HUES64 (cell line): ENCODE measurements at regions not wholly inside any gene's neighbourhood (a gene's known extent, or its start where the extent isn't known, plus 50 kb on each side); places are given as distances from the start of the nearest gene placed in this dataset.

ENCODE experiments used
- H3K27ac ChIP-seq: 2 replicates; pipeline ENCODE4 v1.7.0; 2013; ENCODE audit warnings: low read depth, low read length, inconsistent platforms
- H3K27me3 ChIP-seq: 2 replicates; pipeline ENCODE4 v1.6.1; 2013; ENCODE audit warnings: mild to moderate bottlenecking, low read length; ENCODE audit not compliant: insufficient read depth
- H3K36me3 ChIP-seq: 2 replicates; pipeline ENCODE4 v1.6.1; 2013; ENCODE audit warnings: mild to moderate bottlenecking, low read length; ENCODE audit not compliant: insufficient read depth
- H3K4me1 ChIP-seq: 2 replicates; pipeline ENCODE4 v1.6.1; 2013; ENCODE audit warnings: mild to moderate bottlenecking, low read length, moderate library complexity; ENCODE audit not compliant: insufficient read depth
- H3K4me3 ChIP-seq: 2 replicates; pipeline ENCODE4 v1.5.1; 2013; ENCODE audit warnings: mild to moderate bottlenecking, low read length, moderate library complexity
- H3K9ac ChIP-seq: 2 replicates; pipeline ENCODE4 v1.6.1; 2013; ENCODE audit warnings: mild to moderate bottlenecking, low read depth, low read length
- H3K9me3 ChIP-seq: 2 replicates; pipeline ENCODE4 v1.6.1; 2013; ENCODE audit warnings: low read depth, low read length; ENCODE audit not compliant: insufficient read depth
- WGBS: fragments of 150-250, 120-280 bp; methylation state at CpG from one replicate; pipeline ENCODE4 v1.1.7; 2013; ENCODE audit warnings: missing lambda C conversion rate; 5-methylcytosine and 5-hydroxymethylcytosine counted together

- Histone ChIP-seq H3K9ac (no peak overlapping the region), H3K9me3 (no peaks in the 10 kb centered on the region), H3K4me3 (no peak overlapping the region), H3K4me1 (no peaks in the 10 kb centered on the region), H3K36me3 (no peaks in the 10 kb centered on the region), H3K27me3 (no peaks in the 10 kb centered on the region), H3K27ac (no peak overlapping the region)
- WGBS, result 94% methylated on average over 3 of the region's 3 CpGs
Observed at GRCh38 chrX:95885074-95885473, 799.6 kb upstream of the DIAPH2 start.

DNA sequence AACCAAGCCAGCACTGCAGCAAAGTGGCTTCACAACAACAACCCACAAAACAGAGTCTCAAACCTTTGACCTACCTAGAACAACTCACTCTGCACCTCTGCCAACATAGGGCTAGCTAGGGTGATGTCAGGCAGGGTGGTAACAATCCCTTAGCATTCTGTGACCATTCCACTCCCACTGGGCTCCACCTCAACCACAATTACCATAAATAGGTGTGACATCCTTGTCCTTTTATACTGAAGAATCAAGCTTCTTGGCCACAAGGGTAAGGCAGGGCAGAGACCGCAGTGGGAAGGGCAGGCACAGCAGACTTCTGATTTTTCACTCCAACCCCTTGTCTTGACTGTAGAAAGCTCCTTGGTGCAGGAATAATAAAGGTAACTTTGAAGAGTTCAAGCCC is 795.4 kb upstream of the DIAPH2 start:
- Histone ChIP-seq H3K27me3 (no peaks in the 10 kb centered on the region), H3K9me3 (no peaks in the 10 kb centered on the region), H3K4me1 (no peaks in the 10 kb centered on the region), H3K9ac (no peak overlapping the region), H3K27ac (no peak overlapping the region), H3K36me3 (no peaks in the 10 kb centered on the region), H3K4me3 (no peak overlapping the region)
- WGBS, result 100% methylated on average over 1 of the region's 1 CpG

GRCh38 chrX:95893636-95894035 is 791.0 kb upstream of the DIAPH2 start:
- WGBS, result 100% methylated on average over 2 of the region's 2 CpGs
- H3K9me3 ChIP-seq, result no peaks in the 10 kb centered on the region
- H3K4me3 ChIP-seq, result no peak overlapping the region
- no peak overlapping the region for H3K9ac ChIP-seq
- no peaks in the 10 kb centered on the region for H3K4me1 ChIP-seq
- H3K27me3 ChIP-seq, result no peaks in the 10 kb centered on the region
- no peaks in the 10 kb centered on the region for H3K36me3 ChIP-seq
- H3K27ac ChIP-seq, result no peak overlapping the region

DNA sequence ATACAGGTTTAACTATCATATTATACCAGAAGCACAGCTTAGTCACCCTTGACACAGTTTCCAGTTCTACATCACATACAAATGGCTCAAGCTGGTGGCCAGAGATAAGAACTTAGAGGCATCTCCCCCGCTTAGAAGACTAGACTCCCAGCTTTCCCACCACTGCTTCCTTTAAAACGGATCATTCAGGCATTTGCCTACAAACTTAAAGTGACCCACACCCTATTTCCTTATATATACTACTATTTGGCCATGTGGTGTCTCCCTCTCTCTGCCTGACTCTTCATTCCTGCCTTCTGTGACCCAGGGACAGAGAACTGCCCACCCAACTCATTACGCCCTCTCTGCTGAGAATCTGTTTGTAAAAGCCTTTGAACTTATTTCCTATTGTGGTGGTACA is 781.2 kb upstream of the DIAPH2 start:
- Histone ChIP-seq H3K9me3 (no peaks in the 10 kb centered on the region), H3K27me3 (no peaks in the 10 kb centered on the region), H3K9ac (no peak overlapping the region), H3K4me1 (no peaks in the 10 kb centered on the region), H3K4me3 (no peak overlapping the region), H3K36me3 (no peaks in the 10 kb centered on the region), H3K27ac (no peak overlapping the region)
- WGBS, result 24% methylated on average over 3 of the region's 3 CpGs

DNA sequence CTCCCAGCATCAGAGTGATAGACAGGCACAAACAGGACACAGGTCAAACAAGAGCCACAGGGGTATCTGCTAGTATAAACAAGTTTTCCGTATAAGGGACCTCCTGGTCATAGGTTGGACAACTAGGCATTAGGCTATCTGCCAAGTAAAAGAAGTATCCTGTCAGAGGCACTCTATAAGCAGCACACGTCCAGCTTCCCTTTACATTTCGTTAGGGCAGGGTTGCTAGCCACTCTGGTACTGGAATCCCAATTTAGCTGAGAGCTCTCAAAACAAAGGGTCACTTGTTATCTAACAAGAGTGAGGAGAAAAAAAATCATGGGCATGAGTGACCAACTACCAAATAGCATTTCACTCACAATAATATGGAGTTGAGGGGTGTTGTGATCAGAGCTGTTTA is 780.7 kb upstream of the DIAPH2 start:
- Histone ChIP-seq H3K9me3 (no peaks in the 10 kb centered on the region), H3K4me1 (no peaks in the 10 kb centered on the region), H3K27me3 (no peaks in the 10 kb centered on the region), H3K4me3 (no peak overlapping the region), H3K27ac (no peak overlapping the region), H3K9ac (no peak overlapping the region), H3K36me3 (no peaks in the 10 kb centered on the region)
- 89% methylated on average over 3 of the region's 3 CpGs for WGBS

- Histone ChIP-seq H3K27me3 (no peaks in the 10 kb centered on the region), H3K9ac (no peak overlapping the region), H3K4me1 (no peaks in the 10 kb centered on the region), H3K36me3 (no peaks in the 10 kb centered on the region), H3K4me3 (no peak overlapping the region), H3K27ac (no peak overlapping the region), H3K9me3 (no peaks in the 10 kb centered on the region)
- 75% methylated on average over 1 of the region's 1 CpG for WGBS
Observed at GRCh38 chrX:95907081-95907480, 777.6 kb upstream of the DIAPH2 start.

- Histone ChIP-seq H3K4me3 (no peak overlapping the region), H3K36me3 (no peaks in the 10 kb centered on the region), H3K9ac (no peak overlapping the region), H3K27me3 (no peaks in the 10 kb centered on the region), H3K4me1 (no peaks in the 10 kb centered on the region), H3K27ac (no peak overlapping the region), H3K9me3 (no peaks in the 10 kb centered on the region)
- 94% methylated on average over 1 of the region's 1 CpG for WGBS
Observed at GRCh38 chrX:95911062-95911461, 773.6 kb upstream of the DIAPH2 start.

DNA sequence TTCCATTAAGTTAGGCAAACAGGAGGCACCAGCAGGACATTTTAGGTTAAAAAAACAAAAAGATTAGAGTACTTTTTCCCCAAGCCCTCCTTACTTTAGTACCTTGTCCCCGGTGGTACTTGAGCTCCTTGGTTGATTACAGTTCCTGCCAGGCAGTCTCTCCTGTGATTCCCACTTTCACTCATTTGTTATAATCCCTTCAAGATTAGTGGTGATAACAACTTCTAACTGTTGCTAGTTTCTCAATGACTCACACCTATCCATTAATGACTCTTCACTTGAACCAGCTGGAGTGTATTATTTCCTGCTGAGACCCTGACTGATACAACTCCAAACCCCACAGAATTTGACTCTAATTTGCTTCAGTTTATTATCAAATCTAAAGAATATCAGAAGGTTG is 765.0 kb upstream of the DIAPH2 start:
- no peaks in the 10 kb centered on the region for H3K27me3 ChIP-seq
- no peaks in the 10 kb centered on the region for H3K9me3 ChIP-seq
- no peaks in the 10 kb centered on the region for H3K4me1 ChIP-seq
- no peak overlapping the region for H3K4me3 ChIP-seq
- H3K27ac ChIP-seq, result no peak overlapping the region
- H3K9ac ChIP-seq, result no peak overlapping the region
- 80% methylated on average over 1 of the region's 1 CpG for WGBS
- H3K36me3 ChIP-seq, result no peaks in the 10 kb centered on the region

DNA sequence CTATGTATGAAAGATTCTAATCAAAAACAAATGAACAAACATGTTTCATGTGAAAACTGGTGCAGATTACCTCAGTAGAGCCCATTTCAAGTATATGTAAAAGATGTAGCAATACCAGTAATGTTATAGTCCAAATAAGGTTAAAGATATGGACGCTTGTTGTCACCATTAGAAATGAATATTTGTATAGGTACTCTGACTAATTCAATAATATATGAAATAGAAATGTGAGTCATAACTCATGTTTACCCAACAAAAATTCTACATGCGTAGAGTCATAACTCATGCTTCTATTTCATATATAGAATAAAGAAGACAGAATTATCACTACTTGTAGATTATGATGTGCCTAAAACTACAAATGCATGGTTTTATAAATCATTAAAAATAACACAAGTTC is 739.1 kb upstream of the DIAPH2 start:
- Histone ChIP-seq H3K4me3 (no peak overlapping the region), H3K4me1 (no peaks in the 10 kb centered on the region), H3K27ac (no peak overlapping the region), H3K9ac (no peak overlapping the region), H3K36me3 (no peaks in the 10 kb centered on the region), H3K9me3 (no peaks in the 10 kb centered on the region), H3K27me3 (no peaks in the 10 kb centered on the region)
- no CpG with 5 or more reads among the region's 2 CpGs for WGBS

GRCh38 chrX:95949588-95949987 is 735.1 kb upstream of the DIAPH2 start:
- H3K4me1 ChIP-seq, result no peaks in the 10 kb centered on the region
- no peaks in the 10 kb centered on the region for H3K9me3 ChIP-seq
- no peak overlapping the region for H3K27ac ChIP-seq
- WGBS, result 89% methylated on average over 2 of the region's 2 CpGs
- H3K9ac ChIP-seq, result no peak overlapping the region
- H3K36me3 ChIP-seq, result no peaks in the 10 kb centered on the region
- no peak overlapping the region for H3K4me3 ChIP-seq
- H3K27me3 ChIP-seq, result no peaks in the 10 kb centered on the region

GRCh38 chrX:95950679-95951078 is 734.0 kb upstream of the DIAPH2 start:
- Histone ChIP-seq H3K36me3 (no peaks in the 10 kb centered on the region), H3K9ac (no peak overlapping the region), H3K9me3 (no peaks in the 10 kb centered on the region), H3K4me1 (no peaks in the 10 kb centered on the region), H3K27me3 (no peaks in the 10 kb centered on the region), H3K27ac (no peak overlapping the region), H3K4me3 (no peak overlapping the region)
- WGBS, result no CpG with 5 or more reads among the region's 1 CpG

GRCh38 chrX:95953564-95953963 is 731.1 kb upstream of the DIAPH2 start:
- Histone ChIP-seq H3K9me3 (peaks cover 9% of the 10 kb centered on the region), H3K9ac (no peak overlapping the region), H3K4me3 (no peak overlapping the region), H3K36me3 (no peaks in the 10 kb centered on the region), H3K27me3 (no peaks in the 10 kb centered on the region), H3K4me1 (no peaks in the 10 kb centered on the region), H3K27ac (no peak overlapping the region)
- 100% methylated on average over 2 of the region's 2 CpGs for WGBS
